ENCODE measurements at regions not wholly inside any gene's neighbourhood (a gene's known extent, or its start where the extent isn't known, plus 50 kb on each side); places are given as distances from the start of the nearest gene placed in this dataset.

DNA sequence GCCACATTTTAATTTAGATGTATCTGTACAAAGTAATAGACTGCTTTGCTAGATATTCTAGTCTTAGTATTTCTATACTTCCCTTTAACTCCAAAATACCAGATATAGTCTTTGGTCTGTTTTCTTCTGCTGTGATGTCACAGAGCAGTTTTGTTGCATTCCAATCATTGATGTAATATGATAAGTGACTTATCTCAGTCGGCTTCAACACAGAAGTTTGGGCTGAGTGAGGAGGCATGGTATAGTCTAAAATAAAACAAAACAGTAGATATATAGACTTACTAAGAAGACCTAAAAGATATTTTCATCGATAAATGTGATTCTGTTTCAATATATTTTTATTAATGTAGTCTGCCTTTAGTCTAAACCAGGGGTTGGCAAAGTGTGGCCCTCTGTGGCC, 169.9 kb downstream of the DCK start:
- Mint-ChIP-seq H3K27ac (ENCODE audit: unreplicated experiment) (no peak overlapping the region), H3K9me3 (ENCODE audit: unreplicated experiment) (no peaks in the 10 kb centered on the region), H3K4me3 (ENCODE audit: unreplicated experiment) (no peak overlapping the region), H3K4me1 (ENCODE audit: unreplicated experiment) (no peaks in the 10 kb centered on the region), H3K36me3 (ENCODE audit: low read depth, unreplicated experiment) (no peaks in the 10 kb centered on the region), H3K27me3 (ENCODE audit: unreplicated experiment) (no peaks in the 10 kb centered on the region)
- DNase-seq (ENCODE audit: low spot score) = no peak
- TF ChIP-seq, protein P1, sequence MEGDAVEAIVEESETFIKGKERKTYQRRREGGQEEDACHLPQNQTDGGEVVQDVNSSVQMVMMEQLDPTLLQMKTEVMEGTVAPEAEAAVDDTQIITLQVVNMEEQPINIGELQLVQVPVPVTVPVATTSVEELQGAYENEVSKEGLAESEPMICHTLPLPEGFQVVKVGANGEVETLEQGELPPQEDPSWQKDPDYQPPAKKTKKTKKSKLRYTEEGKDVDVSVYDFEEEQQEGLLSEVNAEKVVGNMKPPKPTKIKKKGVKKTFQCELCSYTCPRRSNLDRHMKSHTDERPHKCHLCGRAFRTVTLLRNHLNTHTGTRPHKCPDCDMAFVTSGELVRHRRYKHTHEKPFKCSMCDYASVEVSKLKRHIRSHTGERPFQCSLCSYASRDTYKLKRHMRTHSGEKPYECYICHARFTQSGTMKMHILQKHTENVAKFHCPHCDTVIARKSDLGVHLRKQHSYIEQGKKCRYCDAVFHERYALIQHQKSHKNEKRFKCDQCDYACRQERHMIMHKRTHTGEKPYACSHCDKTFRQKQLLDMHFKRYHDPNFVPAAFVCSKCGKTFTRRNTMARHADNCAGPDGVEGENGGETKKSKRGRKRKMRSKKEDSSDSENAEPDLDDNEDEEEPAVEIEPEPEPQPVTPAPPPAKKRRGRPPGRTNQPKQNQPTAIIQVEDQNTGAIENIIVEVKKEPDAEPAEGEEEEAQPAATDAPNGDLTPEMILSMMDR (IDR thresholded peaks at IDR 0.05; ENCODE audit: unreplicated experiment) = no peak

DNA sequence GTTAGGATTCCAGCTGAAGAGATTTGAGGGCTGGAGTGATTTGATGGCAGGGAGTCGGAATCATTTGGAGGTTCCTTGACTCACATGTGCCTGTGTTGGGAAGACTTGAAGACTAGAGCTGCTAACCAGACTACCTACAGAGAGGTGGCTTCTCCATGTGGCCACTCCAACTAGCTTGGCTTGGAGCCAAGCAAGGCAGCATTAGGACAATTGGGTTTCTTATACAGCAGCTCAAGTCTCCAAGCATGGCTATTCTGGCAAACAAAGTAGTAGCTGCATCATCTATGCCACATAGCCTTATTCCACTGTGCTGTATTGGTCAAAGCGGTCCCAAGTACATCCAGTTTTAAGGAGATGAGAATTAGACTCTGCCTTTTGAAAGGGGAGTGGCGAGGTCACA, 171.7 kb upstream of the SLC4A4 start:
- TF ChIP-seq, protein P1 (IDR thresholded peaks at IDR 0.05; ENCODE audit: unreplicated experiment) = no peak
- Mint-ChIP-seq H3K27ac (ENCODE audit: unreplicated experiment) (no peak overlapping the region), H3K4me1 (ENCODE audit: unreplicated experiment) (no peaks in the 10 kb centered on the region), H3K36me3 (ENCODE audit: low read depth, unreplicated experiment) (no peaks in the 10 kb centered on the region), H3K4me3 (ENCODE audit: unreplicated experiment) (no peak overlapping the region), H3K27me3 (ENCODE audit: unreplicated experiment) (no peaks in the 10 kb centered on the region), H3K9me3 (ENCODE audit: unreplicated experiment) (no peaks in the 10 kb centered on the region)
- DNase-seq (ENCODE audit: low spot score) = no peak

DNA sequence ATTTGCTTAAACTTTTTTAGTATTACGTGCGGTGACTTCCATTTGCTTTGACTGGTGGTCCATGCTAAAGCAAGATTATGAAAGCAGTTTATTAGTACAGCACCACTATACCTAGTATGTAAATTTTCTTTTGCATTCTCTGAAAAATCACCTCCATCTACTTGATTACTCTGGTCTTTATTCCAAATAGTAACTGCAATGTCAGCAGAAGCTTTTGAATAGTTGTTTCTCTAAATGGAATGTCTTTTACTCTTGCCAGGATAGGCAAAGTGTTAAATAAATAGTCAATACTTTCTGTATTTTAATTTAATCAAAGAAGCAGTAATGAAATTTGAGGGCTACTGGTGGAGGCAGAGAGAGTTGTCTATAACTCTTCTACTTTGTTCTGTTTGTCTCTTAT, 167.2 kb upstream of the SLC4A4 start:
- Mint-ChIP-seq H3K27ac (ENCODE audit: unreplicated experiment) (no peak overlapping the region), H3K36me3 (ENCODE audit: low read depth, unreplicated experiment) (no peaks in the 10 kb centered on the region), H3K4me1 (ENCODE audit: unreplicated experiment) (no peaks in the 10 kb centered on the region), H3K27me3 (ENCODE audit: unreplicated experiment) (no peaks in the 10 kb centered on the region), H3K4me3 (ENCODE audit: unreplicated experiment) (no peak overlapping the region), H3K9me3 (ENCODE audit: unreplicated experiment) (no peaks in the 10 kb centered on the region)
- TF ChIP-seq, protein P1 (IDR thresholded peaks at IDR 0.05; ENCODE audit: unreplicated experiment) = no peak
- DNase-seq (ENCODE audit: low spot score) = no peak

DNA sequence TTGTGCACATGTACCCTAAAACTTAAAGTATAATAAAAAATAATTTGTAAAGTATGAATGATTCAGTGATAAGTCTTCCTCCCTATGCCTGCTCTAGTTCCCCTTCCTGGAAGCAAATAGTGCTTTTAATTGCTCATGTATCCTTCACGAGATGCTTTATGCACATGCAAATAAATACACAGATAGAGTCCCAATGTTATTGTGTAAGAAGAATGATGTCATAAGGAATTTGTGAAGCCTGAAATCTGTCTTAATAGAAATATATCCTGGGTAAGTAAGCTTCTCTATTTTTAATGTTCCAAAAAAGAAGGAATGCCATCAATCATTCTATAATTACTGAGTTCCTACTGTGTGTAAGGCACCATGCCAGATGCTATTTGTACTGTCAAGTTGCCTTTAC, 157.5 kb upstream of the SLC4A4 start:
- Mint-ChIP-seq H3K4me3 (ENCODE audit: unreplicated experiment) (no peak overlapping the region), H3K4me1 (ENCODE audit: unreplicated experiment) (peaks cover 9% of the 10 kb centered on the region), H3K9me3 (ENCODE audit: unreplicated experiment) (no peaks in the 10 kb centered on the region), H3K27ac (ENCODE audit: unreplicated experiment) (no peak overlapping the region), H3K27me3 (ENCODE audit: unreplicated experiment) (peaks cover 4% of the 10 kb centered on the region), H3K36me3 (ENCODE audit: low read depth, unreplicated experiment) (no peaks in the 10 kb centered on the region)
- DNase-seq (ENCODE audit: low spot score) = no peak
- TF ChIP-seq, protein P1 (IDR thresholded peaks at IDR 0.05; ENCODE audit: unreplicated experiment) = no peak

DNA sequence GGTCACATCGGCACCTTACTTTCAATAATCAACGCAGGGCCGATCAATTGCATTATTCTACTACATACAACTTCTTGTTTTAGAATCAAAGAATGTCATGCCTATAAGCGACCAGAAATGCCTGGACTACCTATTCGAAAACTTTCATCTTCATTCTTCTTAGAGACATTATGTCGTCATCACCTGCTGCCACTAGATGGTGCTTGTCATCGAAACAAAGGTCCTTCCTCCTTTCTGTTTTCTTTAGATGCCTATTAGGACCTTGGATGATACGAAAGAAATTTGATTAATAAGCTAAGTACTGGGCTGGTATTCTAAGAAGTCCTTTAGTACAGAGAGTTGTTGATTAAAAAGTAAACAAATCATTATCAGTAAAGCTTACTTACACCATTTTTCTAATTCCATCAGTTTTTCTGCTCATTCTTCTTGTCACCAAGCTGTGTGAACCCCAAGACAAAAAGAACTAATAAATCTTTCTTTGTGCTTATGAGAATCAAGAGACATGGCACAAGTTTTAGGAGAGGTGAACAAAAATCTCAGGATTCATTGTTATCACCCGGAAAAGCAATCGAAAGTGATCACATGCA, 154.5 kb upstream of the SLC4A4 start:
- peak; percentile 17 for DNase-seq (ENCODE audit: low spot score)
- peaks cover 19% of the 10 kb centered on the region for H3K4me1 Mint-ChIP-seq (ENCODE audit: unreplicated experiment)
- no peaks in the 10 kb centered on the region for H3K36me3 Mint-ChIP-seq (ENCODE audit: low read depth, unreplicated experiment)
- no peak overlapping the region for H3K27ac Mint-ChIP-seq (ENCODE audit: unreplicated experiment)
- no peaks in the 10 kb centered on the region for H3K9me3 Mint-ChIP-seq (ENCODE audit: unreplicated experiment)
- no peak overlapping the region for H3K4me3 Mint-ChIP-seq (ENCODE audit: unreplicated experiment)
- TF ChIP-seq, protein P1 (IDR thresholded peaks at IDR 0.05; ENCODE audit: unreplicated experiment) = peak; percentile 56
- peaks cover 13% of the 10 kb centered on the region for H3K27me3 Mint-ChIP-seq (ENCODE audit: unreplicated experiment)

Measured in endothelial cell (in vitro differentiated cells).